Activated CD8-positive, alpha-beta T cell treated with anti-CD3 and anti-CD28 coated beads for 36 hours (primary cell): ENCODE measurements at regions not wholly inside any gene's neighbourhood (a gene's known extent, or its start where the extent isn't known, plus 50 kb on each side); places are given as distances from the start of the nearest gene placed in this dataset.

Experiments used
- ATAC-seq: fragments of 200-7000 bp; cut with Tn5 transposase; one replicate; pipeline ENCODE4 v1.10.0; 2021; ENCODE audit warnings: mild to moderate bottlenecking, moderate library complexity
- CTCF ChIA-PET: fragments of 350-600 bp; sonication (Branson Sonifier 250); formaldehyde crosslinking; loops from one replicate; lab custom pipeline; 2021; ENCODE audit warnings: antibody characterized with exemption; lab: Charles Lee
- POLR2A ChIA-PET: fragments of 350-600 bp; sonication (Branson Sonifier 250); formaldehyde crosslinking; loops from one replicate; lab custom pipeline; 2021; ENCODE audit warnings: antibody characterized with exemption; lab: Charles Lee
- DNase-seq: peaks from one replicate; pipeline ENCODE4 v3.0.0-alpha.2; 2020
- H3K27ac Mint-ChIP-seq: one replicate; pipeline ENCODE4 v1.8.0; 2021; ENCODE audit warnings: mild to moderate bottlenecking, mixed read lengths
- H3K27me3 Mint-ChIP-seq: one replicate; pipeline ENCODE4 v1.8.0; 2021; ENCODE audit warnings: mixed read lengths
- H3K36me3 Mint-ChIP-seq: one replicate; pipeline ENCODE4 v1.8.0; 2021; ENCODE audit warnings: low read depth, mixed read lengths
- H3K4me1 Mint-ChIP-seq: one replicate; pipeline ENCODE4 v1.8.0; 2021; ENCODE audit warnings: low read depth, mixed read lengths
- H3K4me3 Mint-ChIP-seq: one replicate; pipeline ENCODE4 v1.8.0; 2021; ENCODE audit warnings: mild to moderate bottlenecking, moderate library complexity, mixed read lengths
- H3K9me3 Mint-ChIP-seq: one replicate; pipeline ENCODE4 v1.8.0; 2021; ENCODE audit warnings: mixed read lengths
- CTCF ChIP-seq: fragments of 200-600 bp; IDR thresholded peaks from one replicate; pipeline ENCODE4 v1.8.0; 2022; ENCODE audit warnings: antibody characterized with exemption, mild to moderate bottlenecking
- intact Hi-C: fragments of 100-400 bp; cut with micrococcal nuclease; formaldehyde crosslinking; loops from one replicate; pipeline ENCODE4 v1.10.0; 2022

- peak; percentile 68 for ATAC-seq
- H3K27ac Mint-ChIP-seq: peak overlapping the region; percentile 88
- TF ChIP-seq CTCF: no peak
- ChIA-PET CTCF (interaction anchor here (0.7 to 7.0 kb wide), 20 partner anchors 8 to 831 kb away, joined by 3 to 101 read pairs (median 4); no protein-coding TSS in a partner anchor), POLR2A (interaction anchor here (0.6 to 1.1 kb wide), 5 partner anchors 29 to 421 kb away, joined by 3 to 4 read pairs (median 3); no protein-coding TSS in a partner anchor)
- intact Hi-C loops: loop anchor here (5.0 kb wide), 1 partner anchor 413 kb away; no protein-coding TSS in a partner anchor
- no peaks in the 10 kb centered on the region for H3K9me3 Mint-ChIP-seq
- peaks cover 1% of the 10 kb centered on the region for H3K27me3 Mint-ChIP-seq
- no peaks in the 10 kb centered on the region for H3K36me3 Mint-ChIP-seq
- DNase-seq: peak; percentile 42
- peak overlapping the region; percentile 66 for H3K4me3 Mint-ChIP-seq
- peaks cover 20% of the 10 kb centered on the region for H3K4me1 Mint-ChIP-seq
Measured at GRCh38 chr7:142383841-142384492, 126.1 kb upstream of the PRSS58 start.

GRCh38 chr7:142381727-142382390 lies 124.0 kb upstream of the PRSS58 start:
- DNase-seq (no peak), ATAC-seq (no peak)
- intact Hi-C loops: loop anchor here (5.0 kb wide), 1 partner anchor 415 kb away; no protein-coding TSS in a partner anchor
- Mint-ChIP-seq H3K4me3 (no peak overlapping the region), H3K4me1 (peaks cover 20% of the 10 kb centered on the region), H3K27me3 (peaks cover 1% of the 10 kb centered on the region), H3K27ac (peak overlapping the region; percentile 22), H3K9me3 (no peaks in the 10 kb centered on the region), H3K36me3 (no peaks in the 10 kb centered on the region)
- ChIA-PET CTCF (interaction anchor here (0.9 to 7.0 kb wide), 5 partner anchors 20 to 430 kb away, joined by 3 to 101 read pairs (median 3); no protein-coding TSS in a partner anchor), POLR2A (interaction anchor here (0.6 kb wide), 1 partner anchor 153 kb away, joined by 3 read pairs; no protein-coding TSS in a partner anchor)
- no peak for TF ChIP-seq CTCF

GRCh38 chr7:142380069-142380468 lies 122.2 kb upstream of the PRSS58 start:
- Mint-ChIP-seq H3K27ac (peak overlapping the region; percentile 20), H3K4me1 (peaks cover 17% of the 10 kb centered on the region), H3K4me3 (no peak overlapping the region), H3K36me3 (no peaks in the 10 kb centered on the region), H3K9me3 (no peaks in the 10 kb centered on the region), H3K27me3 (peaks cover 1% of the 10 kb centered on the region)
- ChIA-PET POLR2A (no interaction called here), CTCF (interaction anchor here (1.4 kb wide), 1 partner anchor 22 kb away, joined by 13 read pairs; no protein-coding TSS in a partner anchor)
- TF ChIP-seq CTCF: no peak
- intact Hi-C loops: loop anchor here (5.0 kb wide), 1 partner anchor 417 kb away; no protein-coding TSS in a partner anchor
- ATAC-seq (no peak), DNase-seq (no peak)

GRCh38 chr7:142379201-142379885 lies 121.5 kb upstream of the PRSS58 start:
- no peak overlapping the region for H3K27ac Mint-ChIP-seq
- peaks cover 1% of the 10 kb centered on the region for H3K27me3 Mint-ChIP-seq
- POLR2A ChIA-PET: no interaction called here
- DNase-seq (no peak), ATAC-seq (no peak)
- peaks cover 9% of the 10 kb centered on the region for H3K4me1 Mint-ChIP-seq
- no peaks in the 10 kb centered on the region for H3K9me3 Mint-ChIP-seq
- no peak for TF ChIP-seq CTCF
- intact Hi-C loops: no loop called here
- no peak overlapping the region for H3K4me3 Mint-ChIP-seq
- H3K36me3 Mint-ChIP-seq: no peaks in the 10 kb centered on the region
- CTCF ChIA-PET: interaction anchor here (0.8 to 1.4 kb wide), 3 partner anchors 9 to 142 kb away, joined by 3 to 13 read pairs (median 3); no protein-coding TSS in a partner anchor
